MM.1S (cell line): ENCODE measurements at regions not wholly inside any gene's neighbourhood (a gene's known extent, or its start where the extent isn't known, plus 50 kb on each side); places are given as distances from the start of the nearest gene placed in this dataset.
"Not testable (repeated sequence)": the region's sequence is repeated elsewhere in the genome, so short reads cannot be mapped to it uniquely, and the experiment has no call there.

Experiments used
- DNase-seq: peaks from one replicate; pipeline ENCODE4 v3.0.0-alpha.2; 2015
- H2AFZ ChIP-seq: fragments of 300-600 bp; sonication (generic); 2 replicates; pipeline ENCODE4 v1.6.0; 2016; ENCODE audit warnings: antibody characterized with exemption, low read length
- H3F3A ChIP-seq: fragments of 300-600 bp; sonication (generic); 2 replicates; pipeline ENCODE4 v1.6.1; 2016; ENCODE audit warnings: mild to moderate bottlenecking, antibody characterized with exemption, low read length, moderate library complexity, mixed read lengths; ENCODE audit not compliant: insufficient read depth
- H3K27ac ChIP-seq: fragments of 300-600 bp; sonication (generic); 2 replicates; pipeline ENCODE4 v1.5.1; 2016; ENCODE audit warnings: mild to moderate bottlenecking, low read length
- H3K27me3 ChIP-seq: fragments of 300-600 bp; sonication (generic); replicated peaks from 2 replicates; pipeline ENCODE4 v1.6.0; 2016; ENCODE audit warnings: low read length; ENCODE audit not compliant: insufficient read depth
- H3K36me3 ChIP-seq: fragments of 300-600 bp; sonication (generic); replicated peaks from 2 replicates; pipeline ENCODE4 v1.6.1; 2016; ENCODE audit warnings: mild to moderate bottlenecking, low read length, mixed read lengths; ENCODE audit not compliant: insufficient read depth
- H3K4me1 ChIP-seq: fragments of 300-600 bp; sonication (generic); 2 replicates; pipeline ENCODE4 v1.6.1; 2016; ENCODE audit warnings: low read length, mixed read lengths
- H3K4me2 ChIP-seq: fragments of 300-600 bp; sonication (generic); 2 replicates; pipeline ENCODE4 v1.6.0; 2016; ENCODE audit warnings: low read depth, low read length
- H3K4me3 ChIP-seq: fragments of 300-600 bp; sonication (generic); 2 replicates; pipeline ENCODE4 v1.5.1; 2016; ENCODE audit warnings: low read length, mixed read lengths
- H3K79me2 ChIP-seq: fragments of 300-600 bp; sonication (generic); 2 replicates; pipeline ENCODE4 v1.6.1; 2016; ENCODE audit warnings: mixed run types, low read length, mixed read lengths
- H3K9ac ChIP-seq: fragments of 300-600 bp; sonication (generic); 2 replicates; pipeline ENCODE4 v1.6.1; 2016; ENCODE audit warnings: low read length, mixed read lengths
- H3K9me2 ChIP-seq: fragments of 300-600 bp; sonication (generic); replicated peaks from 2 replicates; pipeline ENCODE4 v1.6.1; 2016; ENCODE audit warnings: mild to moderate bottlenecking, low read length, mixed read lengths; ENCODE audit not compliant: insufficient read depth
- H3K9me3 ChIP-seq: fragments of 300-600 bp; sonication (generic); replicated peaks from 2 replicates; pipeline ENCODE4 v1.6.1; 2016; ENCODE audit warnings: mild to moderate bottlenecking, low read length, mixed read lengths; ENCODE audit not compliant: insufficient read depth
- H4K20me1 ChIP-seq: fragments of 300-600 bp; sonication (generic); 2 replicates; pipeline ENCODE4 v1.6.1; 2016; ENCODE audit warnings: mild to moderate bottlenecking, low read length, moderate library complexity, mixed read lengths; ENCODE audit not compliant: insufficient read depth
- EZH2 ChIP-seq: fragments of 300-600 bp; sonication (generic); optimal IDR thresholded peaks from 2 replicates; pipeline ENCODE3; 2017; ENCODE audit warnings: low read depth, mild to moderate bottlenecking, antibody characterized with exemption, low read length, mixed read lengths
- EZH2phosphoT487 ChIP-seq: fragments of 300-600 bp; sonication (generic); IDR thresholded peaks from 2 replicates; pipeline ENCODE4 v1.6.1; 2018; ENCODE audit warnings: antibody characterized with exemption, low read length
- TF ChIP-seq, protein P1 (sequence below): fragments of 300-600 bp; sonication (generic); IDR thresholded peaks from 2 replicates; pipeline ENCODE4 v1.5.1; 2016; ENCODE audit warnings: antibody characterized with exemption, low read length, mixed read lengths

DNA sequence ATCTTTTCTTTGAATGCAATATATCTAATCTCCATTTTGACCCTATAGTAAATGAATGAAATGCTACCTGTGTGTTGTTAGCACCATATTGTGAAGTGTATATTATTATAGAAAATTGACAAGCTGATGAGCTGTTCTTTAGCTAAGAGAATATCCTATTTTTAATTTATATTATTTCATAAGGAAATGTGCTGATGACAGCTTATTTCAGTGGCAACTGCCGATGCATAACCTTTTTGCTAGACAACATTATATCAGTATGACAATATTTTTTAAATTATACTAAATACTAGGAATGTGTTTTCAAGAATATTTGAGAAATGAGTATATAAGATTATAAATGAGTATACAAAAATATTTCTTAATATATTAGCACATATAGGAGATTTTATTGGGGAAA, 573.1 kb downstream of the ZNF608 start:
- no peaks in the 10 kb centered on the region for H3K9me3 ChIP-seq

DNA sequence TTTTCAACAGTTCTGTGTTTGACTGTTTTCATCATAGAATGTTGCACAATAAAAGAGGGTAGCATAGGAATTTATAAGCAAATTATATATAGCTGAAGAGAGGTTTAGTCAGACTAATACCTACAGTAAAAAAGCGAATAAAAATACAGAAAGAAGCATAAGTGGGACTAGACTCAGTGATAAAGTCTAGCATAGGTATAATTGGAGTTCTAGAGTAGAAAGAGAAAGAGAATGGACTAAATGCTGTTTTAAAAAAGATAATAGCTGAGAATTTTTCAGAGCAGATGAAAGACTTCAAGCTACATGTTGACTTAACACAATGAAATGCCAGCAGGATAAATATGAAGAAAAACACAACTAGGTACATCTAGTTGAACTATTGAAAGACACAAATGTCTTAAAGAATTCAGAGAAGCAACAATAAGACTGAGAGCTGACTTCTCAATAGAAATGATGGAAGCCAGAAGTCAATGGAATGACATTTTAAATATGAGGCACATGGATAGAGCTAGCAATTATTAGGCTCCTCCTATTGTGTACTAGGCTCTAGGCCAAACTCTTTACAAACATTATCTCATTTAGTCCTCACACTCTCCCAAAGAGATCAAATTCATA, 573.9 kb downstream of the ZNF608 start:
- no peaks in the 10 kb centered on the region for H3K9me2 ChIP-seq
- TF ChIP-seq EZH2: no peak
- TF ChIP-seq, protein P1, sequence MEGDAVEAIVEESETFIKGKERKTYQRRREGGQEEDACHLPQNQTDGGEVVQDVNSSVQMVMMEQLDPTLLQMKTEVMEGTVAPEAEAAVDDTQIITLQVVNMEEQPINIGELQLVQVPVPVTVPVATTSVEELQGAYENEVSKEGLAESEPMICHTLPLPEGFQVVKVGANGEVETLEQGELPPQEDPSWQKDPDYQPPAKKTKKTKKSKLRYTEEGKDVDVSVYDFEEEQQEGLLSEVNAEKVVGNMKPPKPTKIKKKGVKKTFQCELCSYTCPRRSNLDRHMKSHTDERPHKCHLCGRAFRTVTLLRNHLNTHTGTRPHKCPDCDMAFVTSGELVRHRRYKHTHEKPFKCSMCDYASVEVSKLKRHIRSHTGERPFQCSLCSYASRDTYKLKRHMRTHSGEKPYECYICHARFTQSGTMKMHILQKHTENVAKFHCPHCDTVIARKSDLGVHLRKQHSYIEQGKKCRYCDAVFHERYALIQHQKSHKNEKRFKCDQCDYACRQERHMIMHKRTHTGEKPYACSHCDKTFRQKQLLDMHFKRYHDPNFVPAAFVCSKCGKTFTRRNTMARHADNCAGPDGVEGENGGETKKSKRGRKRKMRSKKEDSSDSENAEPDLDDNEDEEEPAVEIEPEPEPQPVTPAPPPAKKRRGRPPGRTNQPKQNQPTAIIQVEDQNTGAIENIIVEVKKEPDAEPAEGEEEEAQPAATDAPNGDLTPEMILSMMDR: no peak
- no peak for TF ChIP-seq EZH2phosphoT487
- H3K27me3 ChIP-seq: no peaks in the 10 kb centered on the region
- no peaks in the 10 kb centered on the region for H3K9me3 ChIP-seq
- H3K4me2 ChIP-seq: no peak overlapping the region
- H3K4me3 ChIP-seq: no peak overlapping the region
- no peaks in the 10 kb centered on the region for H3K79me2 ChIP-seq
- no peak overlapping the region for H3K9ac ChIP-seq
- no peak overlapping the region for H2AFZ ChIP-seq
- no peaks in the 10 kb centered on the region for H3K36me3 ChIP-seq
- no peaks in the 10 kb centered on the region for H3K4me1 ChIP-seq
- no peak for DNase-seq
- H4K20me1 ChIP-seq: no peaks in the 10 kb centered on the region
- no peak overlapping the region for H3K27ac ChIP-seq
- no peaks in the 10 kb centered on the region for H3F3A ChIP-seq

More for the DNA sequence above, 573.1 kb downstream of the ZNF608 start:
- no peak overlapping the region for H3K27ac ChIP-seq
- DNase-seq: no peak
- no peak overlapping the region for H3K4me2 ChIP-seq
- no peaks in the 10 kb centered on the region for H3K36me3 ChIP-seq
- no peaks in the 10 kb centered on the region for H3K9me2 ChIP-seq
- no peak overlapping the region for H3K9ac ChIP-seq
- H3K4me3 ChIP-seq: no peak overlapping the region
- TF ChIP-seq, protein P1: no peak
- TF ChIP-seq EZH2phosphoT487: no peak
- TF ChIP-seq EZH2: no peak
- no peaks in the 10 kb centered on the region for H4K20me1 ChIP-seq
- no peaks in the 10 kb centered on the region for H3F3A ChIP-seq
- H2AFZ ChIP-seq: no peak overlapping the region
- H3K79me2 ChIP-seq: no peaks in the 10 kb centered on the region
- peaks cover under 1% of the 10 kb centered on the region; the same call in 1 of the 2 replicates for H3K27me3 ChIP-seq
- no peaks in the 10 kb centered on the region for H3K4me1 ChIP-seq

DNA sequence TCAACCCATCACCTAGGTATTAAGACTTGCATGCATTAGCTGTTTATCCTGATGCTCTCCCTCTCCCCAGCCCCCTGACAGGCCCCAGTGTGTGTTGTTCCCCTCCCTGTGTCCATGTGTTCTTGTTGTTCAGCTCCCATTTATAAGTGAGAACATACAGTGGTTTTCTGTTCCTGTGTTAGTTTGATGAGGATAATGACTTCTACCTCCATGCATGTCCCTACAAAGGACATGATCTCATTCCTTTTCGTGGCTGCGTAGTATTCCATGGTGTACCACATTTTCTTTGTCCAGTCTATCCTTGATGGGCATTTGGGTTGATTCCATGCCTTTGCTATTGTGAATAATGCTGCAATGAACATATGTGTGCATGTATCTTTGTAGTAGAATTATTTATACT, 578.3 kb downstream of the ZNF608 start:
- H3K9me3 ChIP-seq, DNase-seq, H3K4me2 ChIP-seq, H3K36me3 ChIP-seq, H3K4me1 ChIP-seq, H3K79me2 ChIP-seq, H3K9me2 ChIP-seq, H3K27ac ChIP-seq, H2AFZ ChIP-seq, H3K4me3 ChIP-seq, H3K27me3 ChIP-seq, H3K9ac ChIP-seq, H3F3A ChIP-seq, H4K20me1 ChIP-seq: not testable (repeated sequence)

DNA sequence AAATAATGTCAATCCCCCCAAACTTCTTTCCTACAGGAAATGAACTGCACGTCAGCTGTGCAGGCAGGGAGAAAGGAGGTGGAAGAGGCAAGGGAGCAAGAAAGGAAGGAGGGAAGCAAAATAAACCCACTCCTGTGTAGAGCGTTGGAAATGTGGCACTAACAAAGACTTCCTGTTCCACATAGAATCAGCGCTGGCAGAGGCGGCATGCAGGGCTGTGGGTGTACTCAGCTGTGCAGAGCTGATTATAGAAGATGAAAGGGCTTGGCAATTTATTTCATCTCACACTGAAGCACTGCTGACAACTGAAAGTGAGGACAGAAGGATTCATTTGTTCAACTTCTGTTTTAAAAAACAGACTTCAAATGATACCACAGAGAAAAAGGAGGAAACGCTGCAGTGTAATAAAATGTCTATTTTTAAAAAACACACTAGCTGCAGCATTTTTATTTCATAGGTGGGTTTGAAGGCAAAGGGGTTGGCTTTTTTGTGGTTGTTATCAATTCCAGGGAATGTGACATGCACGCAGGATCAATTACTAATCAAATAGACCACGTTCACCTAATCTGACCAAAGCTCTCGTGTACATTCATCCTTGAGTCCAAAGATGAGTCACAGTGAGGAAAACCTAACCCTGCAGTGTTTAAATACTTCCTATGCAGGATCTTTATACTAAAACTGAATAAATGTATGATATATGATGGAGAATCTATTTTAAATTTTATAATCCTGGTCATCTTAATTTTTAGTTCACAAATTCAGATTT, 583.5 kb downstream of the ZNF608 start:
- no peak overlapping the region for H3K4me3 ChIP-seq
- H3K4me1 ChIP-seq: no peaks in the 10 kb centered on the region
- TF ChIP-seq EZH2phosphoT487: no peak
- TF ChIP-seq EZH2: no peak
- TF ChIP-seq, protein P1: no peak
- no peaks in the 10 kb centered on the region for H3K9me2 ChIP-seq
- no peaks in the 10 kb centered on the region for H3K36me3 ChIP-seq
- no peak overlapping the region for H3K9ac ChIP-seq
- no peak for DNase-seq
- H3K27ac ChIP-seq: no peak overlapping the region
- no peak overlapping the region for H2AFZ ChIP-seq
- H3K4me2 ChIP-seq: no peak overlapping the region
- H3F3A ChIP-seq: no peaks in the 10 kb centered on the region
- no peaks in the 10 kb centered on the region for H4K20me1 ChIP-seq
- H3K79me2 ChIP-seq: no peaks in the 10 kb centered on the region
- H3K9me3 ChIP-seq: no peaks in the 10 kb centered on the region
- H3K27me3 ChIP-seq: no peaks in the 10 kb centered on the region
